ENCODE measurements at regions not wholly inside any gene's neighbourhood (a gene's known extent, or its start where the extent isn't known, plus 50 kb on each side); places are given as distances from the start of the nearest gene placed in this dataset.
"Not testable (repeated sequence)": the region's sequence is repeated elsewhere in the genome, so short reads cannot be mapped to it uniquely, and the experiment has no call there.

DNA sequence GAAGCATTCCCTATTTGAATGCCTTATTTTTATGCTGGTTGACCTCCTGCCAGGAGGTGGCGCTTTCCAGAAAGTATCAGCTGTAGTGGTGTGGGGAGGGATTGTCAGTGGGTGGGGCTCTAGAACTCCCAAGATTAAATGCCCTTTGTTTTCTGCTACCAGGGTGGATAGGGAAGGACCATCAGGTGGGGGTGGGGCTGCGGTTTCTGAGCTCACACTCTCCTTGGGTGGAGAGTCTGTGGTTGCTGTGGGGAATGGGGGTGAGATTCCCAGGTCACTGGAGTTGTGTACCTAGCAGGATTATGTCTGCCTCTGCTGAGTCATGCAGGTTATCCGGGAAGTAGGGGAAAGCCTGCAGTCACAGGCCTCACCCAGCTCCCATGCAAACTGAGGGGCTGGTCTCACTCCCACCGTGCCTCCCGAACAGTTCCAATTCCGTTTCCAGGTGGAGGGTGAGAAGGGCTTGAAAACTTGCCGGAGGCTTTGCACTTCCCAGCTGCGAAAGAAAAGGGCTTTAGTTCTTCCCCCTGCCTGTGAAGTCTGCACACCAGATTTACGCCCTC is 68.3 kb downstream of the ALG10B start:
- DNase-seq (ENCODE audit: low spot score) (peak; percentile 50), FAIRE-seq (no peak)

DNA sequence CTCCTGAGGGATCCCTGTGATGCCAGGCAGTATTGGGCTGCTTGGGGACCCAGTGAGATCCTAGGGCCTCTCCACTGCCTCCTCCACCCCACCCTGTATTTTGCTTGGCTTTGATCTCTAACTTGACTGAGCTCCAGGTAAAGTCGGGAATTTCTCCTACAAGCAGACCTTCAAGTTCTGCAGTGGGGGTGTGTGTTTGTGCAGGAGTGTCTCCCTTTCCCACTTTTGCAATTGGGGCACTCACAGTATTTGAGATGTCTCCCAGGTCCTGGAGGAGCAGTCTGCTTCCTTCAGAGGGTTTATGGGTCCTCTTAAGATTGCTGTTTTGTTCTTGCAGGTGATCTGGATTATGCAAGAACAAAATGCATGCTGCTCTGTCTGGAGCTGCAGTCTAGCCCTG is 68.9 kb downstream of the ALG10B start:
- no peak for DNase-seq (ENCODE audit: low spot score)
- FAIRE-seq: no peak

GRCh38 chr12:38386205-38386985 is 69.8 kb downstream of the ALG10B start:
- FAIRE-seq: no peak
- DNase-seq (ENCODE audit: low spot score): no peak

- DNase-seq (ENCODE audit: low spot score) (no peak), FAIRE-seq (no peak)
These were observed 73.0 kb downstream of the ALG10B start for GRCh38 chr12:38389614-38390013.

DNA sequence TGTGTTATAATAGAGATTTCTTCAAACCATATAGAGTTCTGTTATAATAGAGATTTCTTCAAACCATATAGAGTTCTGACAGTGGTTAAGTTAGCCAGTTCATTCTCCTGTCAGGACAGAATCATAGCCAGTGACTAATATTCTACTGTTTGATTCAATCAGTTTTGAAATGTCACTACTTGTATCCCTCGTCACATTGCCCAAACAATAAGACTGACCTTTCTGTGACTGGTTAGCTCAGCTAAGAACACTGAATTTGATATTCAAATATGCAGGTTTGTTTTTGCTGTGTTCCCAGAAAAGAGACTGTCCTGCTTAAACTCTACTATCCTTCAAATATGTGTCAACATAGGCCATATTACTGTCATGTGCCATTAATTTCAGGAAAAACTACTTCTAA is 74.4 kb downstream of the ALG10B start:
- no peak for DNase-seq (ENCODE audit: low spot score)

DNA sequence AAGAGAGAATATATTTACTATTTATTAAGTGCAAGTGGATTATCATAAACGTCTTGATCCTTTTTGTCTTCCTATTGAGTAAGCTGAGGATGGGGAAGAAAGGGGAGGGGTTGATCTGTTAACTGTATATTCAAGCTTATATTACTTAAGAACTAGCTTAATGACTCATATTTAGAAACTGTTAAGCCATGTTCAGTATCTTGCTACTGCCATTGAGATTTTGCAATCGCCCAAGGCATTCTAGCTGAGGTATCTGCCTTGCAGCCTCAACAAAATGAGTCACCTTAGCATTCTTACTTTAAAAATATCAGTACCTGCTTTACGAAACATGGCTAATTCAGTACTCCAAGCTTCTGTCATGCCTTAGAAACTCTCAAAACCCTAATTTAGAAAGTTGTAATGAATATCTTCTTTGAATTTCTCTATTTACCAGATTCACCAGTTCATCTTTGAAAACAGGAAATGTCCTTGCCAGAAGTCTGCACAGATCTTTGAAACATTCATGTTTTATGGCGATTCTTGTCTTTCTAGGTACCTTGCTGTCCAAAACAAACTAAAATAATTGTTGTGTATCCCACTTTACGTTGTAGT is 76.1 kb downstream of the ALG10B start:
- FAIRE-seq: no peak
- peak; percentile 12 for DNase-seq (ENCODE audit: low spot score)

More for the DNA sequence above, 74.4 kb downstream of the ALG10B start:
- FAIRE-seq: no peak

GRCh38 chr12:38399711-38400206 is 83.2 kb downstream of the ALG10B start:
- FAIRE-seq: no peak

GRCh38 chr12:38402811-38403210 is 86.2 kb downstream of the ALG10B start:
- no peak for FAIRE-seq
- no peak for DNase-seq (ENCODE audit: low spot score)

More at GRCh38 chr12:38399711-38400206, 83.2 kb downstream of the ALG10B start:
- no peak for DNase-seq (ENCODE audit: low spot score)

DNA sequence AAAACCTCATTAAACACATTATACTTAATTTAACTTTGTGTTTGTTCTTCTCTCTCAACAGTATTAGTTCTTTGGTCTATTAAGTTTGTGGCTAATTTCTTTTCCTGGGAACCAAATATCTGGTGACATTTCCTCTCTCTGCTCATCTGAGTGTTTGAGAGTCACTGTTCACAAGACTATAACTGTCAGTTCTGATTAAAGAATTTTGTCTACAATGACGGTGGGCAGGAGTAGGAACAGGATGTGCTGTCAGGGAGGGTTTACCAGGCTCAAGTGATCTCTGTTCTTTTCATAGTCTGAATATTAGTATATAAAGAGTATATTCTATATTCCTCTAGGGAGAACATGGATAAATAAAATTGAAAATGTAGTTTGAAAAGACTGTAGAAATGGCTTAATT is 92.9 kb downstream of the ALG10B start:
- DNase-seq (ENCODE audit: low spot score) (no peak), FAIRE-seq (no peak)

GRCh38 chr12:38411426-38411825 is 94.9 kb downstream of the ALG10B start:
- DNase-seq (ENCODE audit: low spot score): no peak
- no peak for FAIRE-seq

DNA sequence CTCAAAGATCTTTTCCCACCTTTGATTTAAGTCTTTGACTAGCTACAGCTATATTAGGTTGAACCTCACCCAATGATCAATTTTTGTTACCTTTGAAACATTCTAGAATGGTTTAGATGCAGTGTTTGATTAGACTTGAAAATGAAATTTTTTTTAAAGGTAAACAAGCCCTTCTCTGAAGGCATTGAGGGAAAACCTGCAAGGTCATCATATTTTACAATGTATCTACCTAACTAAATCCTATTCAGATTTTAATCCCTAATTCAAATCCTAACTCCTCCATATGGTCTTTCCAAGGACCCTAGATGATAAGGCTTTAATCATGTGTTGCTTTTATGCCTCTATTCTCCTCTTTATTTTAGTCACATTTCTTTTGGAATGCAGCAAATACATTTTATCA is 95.4 kb downstream of the ALG10B start:
- FAIRE-seq (no peak), DNase-seq (ENCODE audit: low spot score) (no peak)

DNA sequence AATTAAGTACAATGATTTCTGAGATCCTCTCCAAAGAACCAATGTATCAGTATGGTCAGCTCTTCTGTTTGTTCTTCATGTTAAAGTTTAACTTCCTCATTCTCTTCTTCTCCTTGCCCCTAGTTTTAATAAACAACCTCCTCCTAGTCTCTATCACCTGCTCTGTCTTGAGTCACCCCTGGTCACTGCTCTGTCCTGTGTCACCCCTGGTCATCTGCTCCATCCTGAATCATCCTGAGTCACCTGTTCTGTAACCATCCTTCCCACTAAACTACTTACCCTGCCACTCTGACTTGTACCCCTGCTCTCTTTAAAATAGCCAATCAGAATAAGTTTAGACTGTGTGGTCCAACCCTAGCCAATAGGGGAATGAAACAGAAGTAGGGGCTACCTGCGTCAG is 100.5 kb downstream of the ALG10B start:
- DNase-seq (ENCODE audit: low spot score) (no peak), FAIRE-seq (no peak)

DNA sequence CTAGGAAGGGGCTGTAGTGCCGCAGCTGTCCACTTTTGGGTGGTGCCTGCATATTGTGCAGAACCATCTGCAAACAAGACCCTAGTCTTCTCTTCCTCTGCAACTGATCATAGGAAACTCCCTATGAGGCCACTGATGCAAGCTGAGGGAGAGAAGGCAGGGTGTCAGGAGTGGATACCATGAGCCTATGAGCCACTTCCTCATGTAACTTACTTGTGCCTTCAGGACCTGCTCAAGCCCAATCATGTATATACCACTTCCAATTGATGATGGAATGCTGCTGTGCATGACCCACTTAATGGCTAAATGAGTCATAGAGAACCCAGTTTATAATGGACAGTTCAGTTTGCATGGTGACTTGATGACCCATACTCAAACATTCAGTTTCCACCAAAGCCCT is 107.9 kb downstream of the ALG10B start:
- DNase-seq (ENCODE audit: low spot score) (no peak), FAIRE-seq (no peak)

GRCh38 chr12:38427442-38427841 is 110.9 kb downstream of the ALG10B start:
- DNase-seq (ENCODE audit: low spot score): no peak
- FAIRE-seq: no peak

- FAIRE-seq (no peak), DNase-seq (ENCODE audit: low spot score) (no peak)
These were observed 115.3 kb downstream of the ALG10B start for GRCh38 chr12:38431921-38432320.

- not testable (repeated sequence) for DNase-seq (ENCODE audit: low spot score); FAIRE-seq
These were observed 125.3 kb downstream of the ALG10B start for GRCh38 chr12:38441871-38442281.

- DNase-seq (ENCODE audit: low spot score) (no peak), FAIRE-seq (no peak)
These were observed 128.5 kb downstream of the ALG10B start for GRCh38 chr12:38445040-38445439.

GRCh38 chr12:38448991-38449390 is 132.4 kb downstream of the ALG10B start:
- DNase-seq (ENCODE audit: low spot score): no peak
- FAIRE-seq: no peak

DNA sequence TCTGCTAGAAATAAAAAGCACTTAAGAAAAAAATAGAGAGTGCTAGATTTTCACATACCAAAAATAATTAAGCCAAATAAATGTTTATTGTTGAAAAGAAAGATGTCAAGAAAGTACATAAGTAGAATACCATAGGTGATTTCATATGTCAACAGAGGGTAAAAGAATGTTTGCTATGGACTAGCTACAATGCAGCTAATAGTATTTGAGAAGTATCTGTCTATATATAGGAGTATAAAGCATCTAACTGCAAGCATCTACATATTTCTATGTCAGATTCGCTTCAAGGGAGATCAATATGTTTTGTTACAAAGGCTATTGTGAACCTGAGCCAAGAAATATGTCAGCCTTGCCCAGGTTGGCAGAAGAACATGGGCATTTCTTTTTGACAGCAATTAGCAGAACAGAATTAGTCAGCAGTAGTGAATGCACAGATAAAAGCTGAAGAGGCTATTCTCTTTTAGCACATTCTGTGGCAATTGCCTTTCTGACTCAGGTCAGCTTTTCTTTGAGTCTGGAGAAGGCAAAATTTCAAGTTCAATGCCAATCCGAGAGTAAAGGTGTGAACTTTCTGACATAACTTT is 140.1 kb downstream of the ALG10B start:
- FAIRE-seq: no peak
- DNase-seq (ENCODE audit: low spot score): no peak

DNA sequence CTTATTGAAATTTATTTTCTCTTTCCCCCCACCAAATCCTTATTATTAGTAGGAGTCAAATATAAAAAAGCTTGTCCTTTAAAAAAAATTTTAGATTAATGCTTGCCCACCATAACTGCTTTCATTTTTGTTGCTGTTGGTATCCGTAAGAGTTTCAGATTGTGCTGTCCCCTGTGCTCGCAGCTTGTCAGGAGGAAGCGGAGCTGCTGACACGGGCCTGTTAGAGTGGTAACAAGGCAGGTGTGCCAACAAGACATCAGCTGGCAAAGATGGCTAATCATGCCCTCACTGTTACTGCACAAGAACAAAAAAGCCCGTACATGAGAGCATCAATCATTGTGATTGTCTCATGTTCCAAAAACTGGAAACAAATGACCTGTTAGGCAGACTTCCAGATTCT is 148.4 kb downstream of the ALG10B start:
- DNase-seq (ENCODE audit: low spot score): no peak

GRCh38 chr12:38469715-38470114 is 153.1 kb downstream of the ALG10B start:
- FAIRE-seq (no peak), DNase-seq (ENCODE audit: low spot score) (no peak)

More for the DNA sequence above, 148.4 kb downstream of the ALG10B start:
- FAIRE-seq: no peak

Data from urothelium cell line (cell line).